Liver (tissue), 3 donors: ENCODE measurements at regions not wholly inside any gene's neighbourhood (a gene's known extent, or its start where the extent isn't known, plus 50 kb on each side); places are given as distances from the start of the nearest gene placed in this dataset.

Source experiments
- RAD21 ChIP-seq, 2 donors: IDR thresholded peaks; 2 replicates each; pipeline ENCODE4 v1.6.1; 2016; ENCODE audit warnings: antibody characterized with exemption in 2 of 2, mild to moderate bottlenecking in 2 of 2
- RXRA ChIP-seq, 2 donors: IDR thresholded peaks; 2 replicates each; pipeline ENCODE4 v1.6.1; 2017 to 2018; ENCODE audit warnings: antibody characterized with exemption in 2 of 2, mild to moderate bottlenecking in 1 of 2
- TF ChIP-seq, protein P1 (sequence below): fragments of 150-350 bp; IDR thresholded peaks from 2 replicates; pipeline ENCODE4 v1.5.1; 2017; ENCODE audit warnings: improper control_type of control experiment, low read depth, low read length; ENCODE audit not compliant: missing input control
- TF ChIP-seq, protein P2 (sequence below): IDR thresholded peaks from 2 replicates; pipeline ENCODE4 v1.6.1; 2016; ENCODE audit warnings: antibody characterized with exemption
- TF ChIP-seq, protein P3 (sequence below): IDR thresholded peaks from 2 replicates; pipeline ENCODE4 v1.6.1; 2016; ENCODE audit warnings: antibody characterized with exemption
- donor health status: healthy.
- donor health status: healthy.

DNA sequence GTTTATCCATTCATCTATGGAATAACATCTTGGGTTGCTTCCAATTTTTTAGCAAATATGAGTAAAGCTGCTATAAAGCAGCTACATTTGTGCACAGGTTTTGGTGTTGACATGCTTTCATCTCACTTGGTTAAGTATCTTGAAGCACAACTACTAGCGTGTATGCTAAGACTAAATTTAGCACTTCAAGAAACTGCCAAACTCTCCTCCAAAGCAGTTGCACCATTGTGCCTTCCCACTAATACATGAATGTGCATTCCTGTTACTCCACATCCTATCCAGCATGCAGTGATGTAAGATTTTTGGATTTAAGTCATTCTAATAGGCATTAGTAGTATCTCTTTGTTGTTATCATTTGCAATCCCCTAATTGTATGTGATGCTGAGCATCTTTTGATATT, 230.7 kb downstream of the KCNA4 start:
- TF ChIP-seq, protein P1, sequence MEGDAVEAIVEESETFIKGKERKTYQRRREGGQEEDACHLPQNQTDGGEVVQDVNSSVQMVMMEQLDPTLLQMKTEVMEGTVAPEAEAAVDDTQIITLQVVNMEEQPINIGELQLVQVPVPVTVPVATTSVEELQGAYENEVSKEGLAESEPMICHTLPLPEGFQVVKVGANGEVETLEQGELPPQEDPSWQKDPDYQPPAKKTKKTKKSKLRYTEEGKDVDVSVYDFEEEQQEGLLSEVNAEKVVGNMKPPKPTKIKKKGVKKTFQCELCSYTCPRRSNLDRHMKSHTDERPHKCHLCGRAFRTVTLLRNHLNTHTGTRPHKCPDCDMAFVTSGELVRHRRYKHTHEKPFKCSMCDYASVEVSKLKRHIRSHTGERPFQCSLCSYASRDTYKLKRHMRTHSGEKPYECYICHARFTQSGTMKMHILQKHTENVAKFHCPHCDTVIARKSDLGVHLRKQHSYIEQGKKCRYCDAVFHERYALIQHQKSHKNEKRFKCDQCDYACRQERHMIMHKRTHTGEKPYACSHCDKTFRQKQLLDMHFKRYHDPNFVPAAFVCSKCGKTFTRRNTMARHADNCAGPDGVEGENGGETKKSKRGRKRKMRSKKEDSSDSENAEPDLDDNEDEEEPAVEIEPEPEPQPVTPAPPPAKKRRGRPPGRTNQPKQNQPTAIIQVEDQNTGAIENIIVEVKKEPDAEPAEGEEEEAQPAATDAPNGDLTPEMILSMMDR: no peak
- TF ChIP-seq RXRA (IDR thresholded peaks at IDR 0.05) (no peak), RAD21 (IDR thresholded peaks at IDR 0.05) (no peak)
- TF ChIP-seq, protein P2, sequence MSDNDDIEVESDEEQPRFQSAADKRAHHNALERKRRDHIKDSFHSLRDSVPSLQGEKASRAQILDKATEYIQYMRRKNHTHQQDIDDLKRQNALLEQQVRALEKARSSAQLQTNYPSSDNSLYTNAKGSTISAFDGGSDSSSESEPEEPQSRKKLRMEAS: no peak
- TF ChIP-seq, protein P3, sequence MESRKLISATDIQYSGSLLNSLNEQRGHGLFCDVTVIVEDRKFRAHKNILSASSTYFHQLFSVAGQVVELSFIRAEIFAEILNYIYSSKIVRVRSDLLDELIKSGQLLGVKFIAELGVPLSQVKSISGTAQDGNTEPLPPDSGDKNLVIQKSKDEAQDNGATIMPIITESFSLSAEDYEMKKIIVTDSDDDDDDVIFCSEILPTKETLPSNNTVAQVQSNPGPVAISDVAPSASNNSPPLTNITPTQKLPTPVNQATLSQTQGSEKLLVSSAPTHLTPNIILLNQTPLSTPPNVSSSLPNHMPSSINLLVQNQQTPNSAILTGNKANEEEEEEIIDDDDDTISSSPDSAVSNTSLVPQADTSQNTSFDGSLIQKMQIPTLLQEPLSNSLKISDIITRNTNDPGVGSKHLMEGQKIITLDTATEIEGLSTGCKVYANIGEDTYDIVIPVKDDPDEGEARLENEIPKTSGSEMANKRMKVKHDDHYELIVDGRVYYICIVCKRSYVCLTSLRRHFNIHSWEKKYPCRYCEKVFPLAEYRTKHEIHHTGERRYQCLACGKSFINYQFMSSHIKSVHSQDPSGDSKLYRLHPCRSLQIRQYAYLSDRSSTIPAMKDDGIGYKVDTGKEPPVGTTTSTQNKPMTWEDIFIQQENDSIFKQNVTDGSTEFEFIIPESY: no peak
